OCI-LY1 (cell line): ENCODE measurements at regions not wholly inside any gene's neighbourhood (a gene's known extent, or its start where the extent isn't known, plus 50 kb on each side); places are given as distances from the start of the nearest gene placed in this dataset.

Source experiments
- H2AFZ ChIP-seq: fragments of 200-600 bp; sonication (generic), shearing (Covaris generic); 2 replicates; pipeline ENCODE4 v1.6.0; 2014; ENCODE audit warnings: antibody characterized with exemption, mild to moderate bottlenecking, low read length
- H3F3A ChIP-seq: fragments of 200-600 bp; sonication (generic), shearing (Covaris generic); 2 replicates; pipeline ENCODE4 v1.6.0; 2014; ENCODE audit warnings: mild to moderate bottlenecking, antibody characterized with exemption, low read length, moderate library complexity; ENCODE audit not compliant: insufficient read depth
- H3K27ac ChIP-seq: fragments of 200-600 bp; sonication (generic); 2 replicates; pipeline ENCODE4 v1.5.1; 2014; ENCODE audit warnings: low read length, mixed run types, mild to moderate bottlenecking, low read depth; ENCODE audit not compliant: poor library complexity, severe bottlenecking
- H3K27me3 ChIP-seq: fragments of 200-600 bp; sonication (generic); 2 replicates; pipeline ENCODE4 v1.6.0; 2014; ENCODE audit warnings: antibody characterized with exemption, mild to moderate bottlenecking, low read length, moderate library complexity; ENCODE audit not compliant: insufficient read depth
- H3K36me3 ChIP-seq: fragments of 200-600 bp; sonication (generic); 2 replicates; pipeline ENCODE4 v1.6.1; 2014; ENCODE audit warnings: mild to moderate bottlenecking, antibody characterized with exemption, low read length, moderate library complexity, mixed read lengths; ENCODE audit not compliant: insufficient read depth
- H3K4me1 ChIP-seq: fragments of 200-600 bp; sonication (generic); 2 replicates; pipeline ENCODE4 v1.5.1; 2014; ENCODE audit warnings: mild to moderate bottlenecking, low read length, moderate library complexity; ENCODE audit not compliant: insufficient read depth, severe bottlenecking
- H3K4me2 ChIP-seq: fragments of 200-600 bp; sonication (generic), shearing (Covaris generic); 2 replicates; pipeline ENCODE4 v1.6.1; 2014; ENCODE audit warnings: low read length
- H3K4me3 ChIP-seq: fragments of 200-600 bp; sonication (generic); 2 replicates; pipeline ENCODE4 v1.5.1; 2014; ENCODE audit warnings: low read length, low read depth, mild to moderate bottlenecking, mixed read lengths; ENCODE audit not compliant: poor library complexity, severe bottlenecking
- H3K79me2 ChIP-seq: fragments of 200-600 bp; shearing (Covaris generic); 2 replicates; pipeline ENCODE4 v1.6.1; 2016; ENCODE audit warnings: mixed run types, low read length, mixed read lengths; ENCODE audit not compliant: insufficient read depth
- H3K9ac ChIP-seq: fragments of 200-600 bp; sonication (generic), shearing (Covaris generic); 2 replicates; pipeline ENCODE4 v1.6.1; 2014; ENCODE audit warnings: mild to moderate bottlenecking, low read length, mixed read lengths
- H3K9me2 ChIP-seq: fragments of 200-600 bp; sonication (generic), shearing (Covaris generic); 2 replicates; pipeline ENCODE4 v1.6.1; 2014; ENCODE audit warnings: low read depth, mild to moderate bottlenecking, low read length, mixed read lengths
- H3K9me3 ChIP-seq: fragments of 200-600 bp; shearing (Covaris generic); 2 replicates; pipeline ENCODE4 v1.6.1; 2014; ENCODE audit warnings: low read length, mixed read lengths
- H4K20me1 ChIP-seq: fragments of 200-600 bp; sonication (generic), shearing (Covaris generic); 2 replicates; pipeline ENCODE4 v1.6.0; 2016; ENCODE audit warnings: mild to moderate bottlenecking, low read length; ENCODE audit not compliant: insufficient read depth
- EZH2 ChIP-seq: fragments of 200-600 bp; sonication (generic), shearing (Covaris generic); IDR thresholded peaks from 2 replicates; pipeline ENCODE4 v1.8.0; 2017; ENCODE audit warnings: borderline replicate concordance, mixed run types, mild to moderate bottlenecking, antibody characterized with exemption, low read length, moderate library complexity, mixed read lengths
- TF ChIP-seq, protein P1 (sequence below): fragments of 200-600 bp; sonication (generic), shearing (Covaris generic); IDR thresholded peaks from 2 replicates; pipeline ENCODE4 v1.5.1; 2017; ENCODE audit warnings: mild to moderate bottlenecking, antibody characterized with exemption, low read length, moderate library complexity, mixed read lengths

GRCh38 chr3:165390166-165390565, 194.0 kb upstream of the SLITRK3 start:
- H3K27me3 ChIP-seq = no peaks in the 10 kb centered on the region
- no peaks in the 10 kb centered on the region for H3K36me3 ChIP-seq
- H3K9ac ChIP-seq = no peak overlapping the region
- TF ChIP-seq EZH2 = no peak
- TF ChIP-seq, protein P1, sequence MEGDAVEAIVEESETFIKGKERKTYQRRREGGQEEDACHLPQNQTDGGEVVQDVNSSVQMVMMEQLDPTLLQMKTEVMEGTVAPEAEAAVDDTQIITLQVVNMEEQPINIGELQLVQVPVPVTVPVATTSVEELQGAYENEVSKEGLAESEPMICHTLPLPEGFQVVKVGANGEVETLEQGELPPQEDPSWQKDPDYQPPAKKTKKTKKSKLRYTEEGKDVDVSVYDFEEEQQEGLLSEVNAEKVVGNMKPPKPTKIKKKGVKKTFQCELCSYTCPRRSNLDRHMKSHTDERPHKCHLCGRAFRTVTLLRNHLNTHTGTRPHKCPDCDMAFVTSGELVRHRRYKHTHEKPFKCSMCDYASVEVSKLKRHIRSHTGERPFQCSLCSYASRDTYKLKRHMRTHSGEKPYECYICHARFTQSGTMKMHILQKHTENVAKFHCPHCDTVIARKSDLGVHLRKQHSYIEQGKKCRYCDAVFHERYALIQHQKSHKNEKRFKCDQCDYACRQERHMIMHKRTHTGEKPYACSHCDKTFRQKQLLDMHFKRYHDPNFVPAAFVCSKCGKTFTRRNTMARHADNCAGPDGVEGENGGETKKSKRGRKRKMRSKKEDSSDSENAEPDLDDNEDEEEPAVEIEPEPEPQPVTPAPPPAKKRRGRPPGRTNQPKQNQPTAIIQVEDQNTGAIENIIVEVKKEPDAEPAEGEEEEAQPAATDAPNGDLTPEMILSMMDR = no peak
- no peaks in the 10 kb centered on the region for H4K20me1 ChIP-seq
- no peaks in the 10 kb centered on the region for H3K9me3 ChIP-seq
- no peaks in the 10 kb centered on the region for H3F3A ChIP-seq
- no peaks in the 10 kb centered on the region for H3K9me2 ChIP-seq
- no peak overlapping the region for H2AFZ ChIP-seq
- no peak overlapping the region for H3K27ac ChIP-seq
- H3K4me1 ChIP-seq = no peaks in the 10 kb centered on the region
- no peak overlapping the region for H3K4me3 ChIP-seq
- no peak overlapping the region for H3K4me2 ChIP-seq
- no peaks in the 10 kb centered on the region for H3K79me2 ChIP-seq

DNA sequence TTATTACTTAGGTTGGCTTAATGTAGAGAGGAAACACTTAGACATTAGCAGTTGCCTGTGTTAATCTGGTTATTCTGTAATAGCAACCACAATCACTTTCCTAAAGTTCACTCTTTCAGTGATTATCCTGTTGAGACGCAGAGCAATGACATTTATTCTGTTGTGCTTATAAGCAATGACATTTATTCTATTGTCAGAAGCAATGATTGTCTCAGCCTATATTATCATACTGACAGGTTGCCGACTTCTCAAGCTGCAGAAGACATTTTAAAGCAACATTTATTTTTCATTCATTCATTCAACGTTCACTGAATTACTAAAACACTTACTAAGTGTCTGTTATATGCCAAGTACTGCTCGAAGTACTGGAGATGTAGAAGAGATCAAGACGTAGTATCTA, 193.5 kb upstream of the SLITRK3 start:
- Histone ChIP-seq H4K20me1 (no peaks in the 10 kb centered on the region), H3K9ac (no peak overlapping the region), H3K9me3 (no peaks in the 10 kb centered on the region), H3K9me2 (no peaks in the 10 kb centered on the region), H3K27me3 (no peaks in the 10 kb centered on the region), H2AFZ (no peak overlapping the region), H3K4me3 (no peak overlapping the region), H3K4me2 (no peak overlapping the region), H3F3A (no peaks in the 10 kb centered on the region), H3K36me3 (no peaks in the 10 kb centered on the region), H3K79me2 (no peaks in the 10 kb centered on the region), H3K27ac (no peak overlapping the region), H3K4me1 (no peaks in the 10 kb centered on the region)
- TF ChIP-seq EZH2 = no peak
- TF ChIP-seq, protein P1 = no peak

- H3K27ac ChIP-seq = no peak overlapping the region
- no peak overlapping the region for H3K9ac ChIP-seq
- H3K27me3 ChIP-seq = no peaks in the 10 kb centered on the region
- no peaks in the 10 kb centered on the region for H3K9me2 ChIP-seq
- no peak overlapping the region for H3K4me3 ChIP-seq
- H2AFZ ChIP-seq = no peak overlapping the region
- no peaks in the 10 kb centered on the region for H3F3A ChIP-seq
- TF ChIP-seq, protein P1 = no peak
- TF ChIP-seq EZH2 = no peak
- no peak overlapping the region for H3K4me2 ChIP-seq
- no peaks in the 10 kb centered on the region for H4K20me1 ChIP-seq
- H3K79me2 ChIP-seq = no peaks in the 10 kb centered on the region
- no peaks in the 10 kb centered on the region for H3K4me1 ChIP-seq
- H3K9me3 ChIP-seq = no peaks in the 10 kb centered on the region
- no peaks in the 10 kb centered on the region for H3K36me3 ChIP-seq
These were observed 192.9 kb upstream of the SLITRK3 start for GRCh38 chr3:165389064-165389463.
